Erythroblast (primary cell): ENCODE measurements at regions not wholly inside any gene's neighbourhood (a gene's known extent, or its start where the extent isn't known, plus 50 kb on each side); places are given as distances from the start of the nearest gene placed in this dataset.

ENCODE experiments used
- GATA1 ChIP-seq: IDR thresholded peaks from 2 replicates; pipeline ENCODE4 v1.6.1; 2011; ENCODE audit warnings: low read depth, mild to moderate bottlenecking, control low read depth, low read length, moderate library complexity
- POLR2A ChIP-seq: IDR thresholded peaks from 2 replicates; pipeline ENCODE4 v1.6.1; 2011; ENCODE audit warnings: mild to moderate bottlenecking, low read length

DNA sequence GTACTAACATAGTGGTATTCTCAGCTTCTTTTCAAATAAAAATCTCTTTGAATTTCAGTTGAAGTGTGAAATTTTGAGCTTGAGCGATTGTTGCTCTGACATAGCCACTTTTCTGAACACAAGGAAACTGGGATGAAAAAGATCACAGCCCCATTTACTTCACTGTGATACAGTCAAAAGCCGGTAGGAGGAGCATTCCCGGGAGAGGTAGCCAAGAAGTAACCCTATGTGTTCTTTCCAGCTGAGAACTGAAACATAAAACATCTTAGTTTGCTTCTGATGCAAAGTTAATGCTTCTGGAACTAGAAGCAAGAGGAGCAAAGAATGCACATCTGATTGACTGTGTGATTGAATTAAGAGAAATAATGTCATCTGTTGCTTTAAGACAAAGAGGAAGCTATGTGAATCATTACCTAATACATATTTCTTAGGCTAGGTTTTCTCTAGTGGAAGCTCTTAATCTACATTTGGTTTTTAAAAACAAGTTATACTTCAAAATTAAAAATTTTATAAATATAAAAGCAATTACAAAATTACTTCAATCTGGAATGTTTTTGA lies 88.3 kb upstream of the UNC5C start:
- TF ChIP-seq POLR2A (no peak), GATA1 (no peak)
